NCI-H2196 (cell line): ENCODE measurements at regions not wholly inside any gene's neighbourhood (a gene's known extent, or its start where the extent isn't known, plus 50 kb on each side); places are given as distances from the start of the nearest gene placed in this dataset.

ENCODE experiments used
- DNase-seq: peaks from one replicate; lab custom pipeline; 2025; ENCODE audit not compliant: unreplicated experiment; lab: John Stamatoyannopoulos, UW

DNA sequence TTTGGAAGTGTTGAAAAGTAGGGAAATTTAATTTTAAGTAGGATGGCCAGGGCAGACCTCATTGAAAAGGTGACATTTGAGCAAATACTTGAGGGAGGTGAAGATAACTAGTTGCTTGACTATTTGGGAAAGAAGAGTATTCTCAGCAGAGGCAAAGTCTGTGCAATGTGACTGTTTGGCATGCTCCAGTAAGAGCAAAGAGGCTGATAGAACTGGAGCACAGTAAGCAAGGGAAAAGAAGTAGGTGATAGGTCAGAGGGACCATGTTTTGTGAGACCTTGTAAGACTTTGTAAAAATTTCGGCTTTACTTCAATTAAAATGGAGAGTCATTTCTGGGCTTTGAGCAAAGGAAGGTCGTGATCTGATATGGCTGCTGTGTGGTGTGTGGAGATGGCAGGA lies 335.8 kb downstream of the ZIC1 start:
- no peak for DNase-seq

DNA sequence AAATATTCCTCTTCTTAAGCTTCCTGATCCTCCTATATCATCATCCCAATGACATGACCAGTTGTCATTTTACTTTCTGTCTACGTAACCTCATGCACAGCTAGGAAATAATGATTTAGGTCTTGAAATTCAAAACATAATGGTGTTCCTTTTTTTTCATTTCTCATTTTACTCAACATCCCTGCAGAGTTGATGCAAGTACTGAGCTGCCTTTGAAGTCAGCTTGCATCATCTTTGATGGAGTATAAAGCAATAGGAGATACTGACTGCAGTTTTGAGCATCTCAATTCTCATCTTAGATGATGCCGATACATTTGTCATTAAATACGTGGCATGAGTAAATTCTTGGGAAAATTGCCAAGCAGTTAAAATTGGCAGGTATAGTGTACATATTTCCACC lies 346.1 kb downstream of the ZIC1 start:
- DNase-seq: no peak

DNA sequence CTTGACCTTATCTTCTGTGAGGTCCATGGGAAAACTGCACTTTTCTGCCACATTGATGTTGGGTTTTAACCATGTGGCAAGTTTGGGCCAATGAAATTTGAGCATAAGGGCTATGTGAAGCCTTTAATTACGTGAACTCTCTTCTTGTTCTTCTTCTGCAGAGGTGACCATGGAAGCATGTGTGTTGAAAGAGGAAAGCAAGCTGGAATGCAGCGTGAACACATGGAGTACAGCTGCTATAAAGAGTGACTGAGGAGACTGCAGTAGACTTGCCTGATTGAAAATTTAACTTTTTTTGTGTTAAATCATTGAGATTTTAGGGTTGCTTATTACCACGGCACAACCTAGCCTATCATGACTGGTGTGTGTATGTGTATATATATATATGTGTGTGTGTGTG lies 347.3 kb downstream of the ZIC1 start:
- DNase-seq: no peak

DNA sequence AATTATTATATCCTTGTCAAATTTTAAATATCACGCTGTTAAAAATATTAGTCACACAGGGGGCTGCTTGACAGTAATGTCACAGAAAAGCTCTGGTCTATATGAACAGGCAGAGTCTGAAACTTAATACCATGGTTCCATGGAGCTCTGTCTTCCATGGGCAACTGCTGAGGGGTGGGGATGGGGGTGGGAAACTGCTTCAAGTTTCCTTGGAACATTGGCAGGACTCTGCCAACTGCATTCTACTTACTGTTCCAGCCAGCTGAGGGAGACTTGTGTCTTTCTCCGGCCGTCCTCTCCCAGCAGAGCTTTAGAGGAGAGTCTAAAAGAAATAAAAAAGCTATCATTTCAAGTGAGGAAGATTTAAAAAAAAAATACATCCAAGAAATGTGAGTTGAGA lies 348.7 kb downstream of the ZIC1 start:
- DNase-seq: no peak

DNA sequence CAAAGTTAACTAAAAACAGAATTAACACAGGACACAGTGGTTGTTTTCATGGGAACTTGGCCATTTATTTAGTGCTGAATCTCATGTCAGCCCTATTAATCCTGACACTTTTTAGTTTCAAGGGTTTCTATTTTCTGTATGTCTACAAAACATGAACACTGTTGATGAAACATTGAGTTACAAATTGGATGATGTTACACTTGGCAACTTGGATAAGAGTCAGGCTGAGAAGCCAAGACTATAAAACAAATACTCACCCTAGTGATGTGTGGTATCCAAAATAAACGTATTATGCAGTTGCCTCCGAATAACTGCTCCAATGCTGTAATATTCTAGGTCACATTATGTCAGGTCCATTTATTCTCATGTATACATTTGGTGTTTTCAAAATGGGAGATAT lies 349.6 kb downstream of the ZIC1 start:
- no peak for DNase-seq

DNA sequence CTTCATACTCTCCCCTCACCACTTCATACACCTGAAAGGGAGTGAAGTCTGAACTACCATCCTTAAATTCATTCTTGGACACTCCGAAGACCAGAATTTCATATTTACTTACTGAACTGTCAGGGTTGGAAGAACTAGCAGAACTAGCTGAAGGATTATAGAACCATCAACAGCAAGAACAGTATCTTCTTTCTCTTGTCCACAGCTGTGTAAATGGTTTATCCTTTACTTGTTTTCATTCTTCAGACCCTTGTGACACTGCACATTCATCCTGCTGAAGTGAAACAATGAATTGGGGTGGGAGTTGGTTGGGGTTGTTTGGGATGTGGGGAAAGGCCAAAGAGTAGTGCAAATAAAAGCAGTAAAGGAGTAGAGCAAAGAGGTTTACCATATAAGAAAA lies 350.9 kb downstream of the ZIC1 start:
- no peak for DNase-seq

DNA sequence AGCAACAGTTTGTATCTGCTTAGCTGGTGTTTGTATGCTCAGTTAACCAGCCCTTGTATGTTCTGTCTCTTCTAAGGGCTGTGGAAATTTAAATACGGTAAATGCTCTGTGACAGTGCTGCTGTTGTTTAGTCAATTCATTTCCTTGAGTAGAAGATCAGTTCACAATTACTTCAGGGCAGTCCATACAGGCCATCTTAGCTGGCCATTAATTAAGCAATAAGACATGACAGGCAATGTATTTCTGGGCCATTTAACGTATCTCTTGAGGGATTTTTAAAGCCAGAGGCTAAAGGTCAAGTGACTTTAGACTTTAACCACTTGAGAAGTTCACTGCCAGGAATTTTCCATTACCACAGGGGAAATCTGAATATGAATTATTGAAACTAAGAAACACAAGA lies 351.8 kb downstream of the ZIC1 start:
- DNase-seq: no peak

DNA sequence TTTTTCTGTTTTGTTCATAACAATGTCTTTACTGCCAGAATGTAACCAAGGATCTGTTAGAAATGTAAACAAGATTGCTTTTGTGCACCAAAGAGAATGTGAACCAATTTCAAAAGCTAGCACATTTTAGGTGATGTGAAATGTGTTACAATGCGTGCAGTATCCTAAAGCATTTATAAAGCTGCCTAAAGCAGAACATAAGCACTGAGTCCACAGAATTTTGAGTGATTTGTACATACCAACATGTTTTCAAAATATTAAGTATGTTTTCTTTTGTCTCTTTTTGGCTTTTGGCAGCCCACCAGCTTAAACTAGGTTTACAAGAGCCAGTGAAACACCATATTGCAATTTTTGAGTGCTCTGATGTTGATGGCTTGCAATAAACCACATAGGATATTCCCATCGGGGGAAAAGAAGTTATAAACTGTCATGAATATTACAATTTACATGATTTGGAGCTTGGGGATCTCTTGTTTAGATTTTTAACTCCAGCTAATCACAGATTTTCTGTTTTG lies 364.0 kb downstream of the ZIC1 start:
- DNase-seq: no peak

DNA sequence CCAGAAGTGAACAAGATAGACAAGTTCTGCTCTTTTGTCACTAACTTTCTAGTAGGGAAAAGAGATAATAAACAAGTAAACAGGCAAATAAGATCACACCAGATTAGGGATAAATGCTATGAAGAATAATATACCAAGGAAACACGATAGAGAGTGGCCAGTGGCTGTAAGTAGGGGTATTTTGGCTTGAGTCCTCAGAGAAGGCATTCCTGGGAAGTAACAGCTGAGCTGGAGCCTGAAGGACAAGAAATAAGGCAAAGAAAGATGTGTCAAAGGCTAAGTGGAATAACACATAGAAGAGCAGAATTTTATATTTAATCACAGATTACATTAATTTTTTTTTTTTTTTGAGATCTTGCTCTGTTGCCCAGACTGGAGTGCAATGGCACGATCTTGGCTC lies 366.2 kb downstream of the ZIC1 start:
- DNase-seq: no peak

DNA sequence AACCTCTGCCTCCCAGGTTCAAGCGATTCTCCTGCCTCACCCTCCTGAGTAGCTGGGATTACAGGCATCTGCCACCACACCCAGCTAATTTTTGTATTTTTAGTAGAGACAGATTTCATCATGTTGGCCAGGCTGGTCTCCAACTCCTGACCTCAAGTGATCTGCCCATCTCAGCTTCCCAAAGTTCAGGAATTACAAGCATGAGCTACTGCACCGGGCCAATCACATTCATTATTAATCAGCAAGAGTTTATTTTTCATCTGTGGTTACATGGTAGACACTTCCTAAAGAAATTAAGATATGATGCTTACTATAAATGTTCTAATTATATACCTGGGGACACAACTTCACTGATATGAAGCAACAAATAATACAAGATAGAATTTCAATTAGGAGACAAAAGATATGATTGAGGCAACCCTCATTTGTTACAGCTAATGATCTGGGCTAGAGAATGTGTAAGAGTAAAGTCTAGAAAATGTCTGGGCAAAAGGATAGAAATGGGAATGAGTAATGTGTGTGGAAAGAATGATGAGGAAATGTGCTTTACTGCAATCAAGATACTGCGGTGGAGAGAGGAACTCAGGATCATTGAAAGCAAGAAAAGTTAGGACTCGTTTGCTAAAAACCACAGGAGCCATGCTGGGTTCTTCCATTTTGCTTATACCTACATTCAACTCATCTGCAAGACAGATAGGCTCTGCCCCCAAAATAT lies 366.8 kb downstream of the ZIC1 start:
- DNase-seq: no peak

DNA sequence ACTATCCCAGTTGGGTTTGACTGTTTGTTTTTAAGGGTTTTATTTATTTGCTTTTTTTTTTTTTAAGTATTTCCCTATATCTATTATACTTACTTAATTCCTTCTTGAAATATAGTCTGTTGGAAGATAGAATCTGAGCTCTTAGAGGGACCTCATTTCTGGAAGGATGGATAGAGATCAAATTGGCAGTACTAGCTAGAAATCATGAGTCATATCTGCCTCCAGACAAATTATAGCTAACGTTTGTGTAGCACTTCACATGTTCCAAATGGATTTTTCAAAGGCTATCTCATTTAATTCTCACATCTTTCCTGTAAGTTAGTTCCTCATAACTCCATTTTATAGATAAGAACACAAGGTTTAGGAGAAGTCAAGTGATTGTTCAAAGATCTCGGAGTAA lies 384.7 kb downstream of the ZIC1 start:
- no peak for DNase-seq

DNA sequence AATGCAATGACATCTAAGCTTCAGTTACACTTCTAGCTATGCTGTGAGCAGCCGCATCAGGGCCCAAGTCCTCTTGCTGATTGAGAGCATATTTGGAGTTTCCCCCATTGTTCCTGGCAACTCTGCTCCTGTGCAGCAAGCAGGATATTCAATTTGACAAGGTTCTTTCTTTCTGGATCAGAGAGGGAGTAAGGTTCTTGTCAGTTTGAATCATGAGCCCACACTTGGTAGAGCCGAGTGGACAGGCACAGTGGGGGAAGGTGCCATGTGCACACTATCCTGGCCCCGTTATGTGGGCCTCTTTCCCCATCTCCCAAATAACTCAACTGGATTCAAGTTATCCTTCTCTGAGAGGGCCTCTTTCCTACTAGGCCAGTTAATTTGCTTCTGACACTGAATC lies 385.4 kb downstream of the ZIC1 start:
- no peak for DNase-seq

DNA sequence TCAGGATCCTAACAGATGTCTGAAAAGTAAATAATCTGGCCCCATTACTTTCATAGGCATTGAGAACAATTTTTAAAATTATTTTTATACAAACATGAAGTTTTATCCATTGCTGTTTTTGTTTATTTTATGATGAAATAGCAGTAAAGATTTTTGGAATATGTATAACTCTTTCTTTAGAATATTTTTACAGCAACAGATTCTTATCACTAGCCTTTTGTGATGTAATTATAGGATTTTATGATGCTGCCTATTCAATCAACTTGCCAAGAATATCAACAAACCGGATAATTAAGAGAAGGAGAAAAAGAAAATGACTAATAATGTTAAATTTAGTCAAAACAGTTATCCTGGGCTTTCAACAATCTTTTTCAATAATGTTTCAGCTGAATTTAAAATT lies 386.3 kb downstream of the ZIC1 start:
- no peak for DNase-seq

DNA sequence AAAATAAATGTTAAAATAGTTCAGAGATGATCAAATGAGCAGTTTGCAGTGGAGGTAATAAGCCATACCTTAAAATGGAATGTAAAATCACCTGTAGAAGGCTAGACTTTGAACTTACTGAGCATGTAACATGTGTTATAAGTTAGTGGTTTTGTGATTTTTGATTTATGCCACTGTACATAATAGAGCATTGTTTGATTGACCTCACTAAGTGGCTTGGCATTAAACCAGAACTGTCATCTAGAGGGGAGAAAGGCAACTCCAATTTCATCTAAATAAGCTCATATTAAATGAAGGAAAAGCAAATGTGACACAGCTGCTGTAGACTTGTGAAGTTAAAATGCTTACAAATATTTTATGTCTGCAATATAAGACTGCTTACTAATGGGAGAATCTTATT lies 387.9 kb downstream of the ZIC1 start:
- no peak for DNase-seq

DNA sequence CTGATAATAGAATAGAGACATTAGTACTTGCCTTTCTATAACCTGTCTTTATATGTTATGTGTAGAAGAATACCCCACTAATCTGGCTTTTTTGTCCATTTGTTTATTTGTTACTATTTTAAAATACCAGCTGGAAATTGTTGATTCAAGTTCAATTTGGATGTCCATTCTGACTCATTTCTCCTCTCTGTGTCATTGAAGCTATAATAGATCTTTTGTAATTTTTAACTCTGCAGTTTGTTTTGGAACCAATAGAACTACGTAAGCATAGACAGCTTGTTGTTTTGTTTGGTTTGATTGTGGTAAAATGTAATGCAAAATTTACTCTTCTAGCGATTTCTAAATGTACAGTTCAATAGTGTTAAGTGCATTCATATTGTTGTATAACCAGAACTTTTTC lies 390.4 kb downstream of the ZIC1 start:
- DNase-seq: no peak

DNA sequence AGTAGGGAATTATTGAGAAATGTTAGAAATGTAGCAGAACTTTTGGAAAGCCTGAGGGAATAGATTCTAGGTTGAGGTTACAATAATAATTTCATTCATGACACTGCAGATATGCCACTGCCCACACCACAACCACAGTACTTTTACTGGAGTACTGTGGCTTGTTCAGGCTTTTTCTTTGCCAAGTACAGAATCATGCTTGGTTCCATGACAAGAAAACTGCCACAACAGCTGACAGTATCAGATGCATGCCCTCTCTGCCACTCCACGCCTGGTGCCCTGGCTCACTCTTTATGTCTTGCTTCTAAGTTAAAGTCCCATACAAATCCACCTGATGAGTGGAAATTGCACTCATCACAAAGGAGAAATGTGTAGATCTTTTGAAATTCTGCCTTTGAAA lies 398.6 kb downstream of the ZIC1 start:
- DNase-seq: no peak

DNA sequence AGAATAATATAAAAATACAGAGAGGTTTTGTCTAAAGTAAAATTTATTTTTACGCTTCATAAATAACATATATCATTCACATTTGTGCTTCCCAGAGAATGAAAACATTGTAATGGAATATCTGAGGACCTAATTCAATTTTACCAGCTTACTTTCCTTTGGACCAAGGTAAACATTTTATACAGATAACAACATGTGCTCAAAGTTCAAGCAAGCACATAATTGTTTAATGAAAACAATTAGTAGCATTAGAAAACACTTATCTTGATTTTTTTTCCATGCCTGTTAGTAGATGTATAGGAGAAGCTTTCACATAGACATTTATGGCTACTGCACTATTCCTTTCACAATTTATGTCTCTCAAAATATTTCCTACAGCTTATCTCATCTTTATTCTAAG lies 400.0 kb downstream of the ZIC1 start:
- DNase-seq: no peak

DNA sequence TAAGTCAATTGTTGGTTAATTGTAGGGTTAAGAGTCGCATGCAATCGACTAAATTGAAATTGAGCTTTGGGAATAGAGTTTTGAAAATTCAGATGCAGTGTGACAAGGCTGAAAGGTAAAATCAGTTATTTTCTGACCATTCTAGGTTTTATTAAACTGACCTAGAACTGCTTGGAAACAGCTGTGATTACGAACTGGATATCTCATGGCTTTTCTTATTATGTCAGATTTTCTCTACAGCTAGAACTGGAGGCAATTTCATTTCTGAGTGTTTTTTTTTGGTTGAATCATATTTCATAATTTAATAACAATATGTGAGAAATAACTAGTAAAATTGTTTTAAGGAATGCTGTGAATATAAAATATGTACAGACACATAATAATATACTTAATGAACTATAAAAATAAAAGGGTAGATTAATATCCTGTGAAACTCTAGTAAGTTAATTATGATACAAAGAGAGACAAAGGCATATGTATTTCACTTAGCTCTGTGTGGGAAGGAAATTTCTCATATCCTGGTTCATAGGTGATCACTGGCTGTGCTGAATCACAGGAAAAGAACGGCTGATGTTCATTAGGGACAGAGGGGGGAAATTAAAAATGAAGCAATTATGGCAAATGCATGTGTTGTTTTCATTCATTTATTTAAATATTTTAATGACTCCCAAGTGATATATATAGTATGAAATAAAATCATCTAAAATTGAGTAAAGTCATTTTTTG lies 403.2 kb downstream of the ZIC1 start:
- no peak for DNase-seq

DNA sequence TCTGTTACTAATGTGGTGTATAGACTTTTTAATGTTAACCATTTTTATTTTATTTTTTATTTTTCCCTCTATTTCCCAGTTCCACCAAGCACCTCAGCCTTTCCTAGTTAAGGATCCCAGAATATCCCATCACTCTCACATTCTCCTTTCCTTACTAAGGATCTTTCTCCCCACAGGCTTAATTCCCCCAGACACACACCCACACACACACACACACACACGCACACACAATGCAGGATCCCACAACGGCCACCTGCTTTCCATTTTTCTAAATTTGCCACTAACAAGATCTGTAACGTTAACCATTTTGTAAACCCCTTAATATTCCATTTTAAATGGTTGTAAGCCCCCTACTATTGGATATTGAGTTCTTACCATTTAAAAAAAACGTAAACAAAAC lies 404.1 kb downstream of the ZIC1 start:
- no peak for DNase-seq

DNA sequence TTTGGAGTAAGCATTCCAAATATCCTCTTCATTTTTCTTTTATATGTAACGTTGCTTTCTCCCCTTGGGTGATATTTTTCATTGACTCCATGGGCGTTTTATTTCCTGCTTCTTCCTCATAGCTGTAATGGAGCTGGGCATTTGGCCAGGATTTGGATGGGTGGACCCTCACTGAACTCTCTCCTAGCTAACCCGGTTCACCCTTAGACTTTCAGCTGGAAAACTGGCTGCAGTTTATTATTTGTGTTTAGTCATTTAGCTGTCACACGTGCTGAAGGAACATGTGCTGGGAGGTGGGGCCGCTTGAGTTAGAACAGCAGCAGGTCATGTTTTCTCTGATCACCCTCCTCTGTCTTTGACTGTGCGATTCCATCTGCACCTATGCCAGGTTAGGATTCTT lies 407.6 kb downstream of the ZIC1 start:
- DNase-seq: no peak

DNA sequence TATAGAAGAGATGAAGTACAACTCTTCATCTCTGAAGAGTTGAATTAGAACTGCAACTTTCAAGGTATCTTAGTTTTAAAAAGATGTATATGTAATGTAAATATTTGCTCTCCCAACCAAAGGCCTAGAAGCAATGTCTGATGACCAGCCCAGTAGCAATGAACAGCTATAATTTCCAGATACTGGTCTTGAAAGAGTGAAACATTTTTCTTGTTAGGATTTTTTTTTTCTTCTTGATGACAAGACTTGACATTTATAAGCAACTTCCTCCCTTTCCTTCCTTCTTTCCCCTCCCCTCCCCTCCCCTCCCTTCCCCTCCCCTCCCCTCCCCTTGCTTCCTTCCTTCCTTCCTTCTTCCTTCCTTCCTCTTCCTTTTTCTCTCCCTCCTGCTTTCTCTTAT lies 423.4 kb downstream of the ZIC1 start:
- no peak for DNase-seq

DNA sequence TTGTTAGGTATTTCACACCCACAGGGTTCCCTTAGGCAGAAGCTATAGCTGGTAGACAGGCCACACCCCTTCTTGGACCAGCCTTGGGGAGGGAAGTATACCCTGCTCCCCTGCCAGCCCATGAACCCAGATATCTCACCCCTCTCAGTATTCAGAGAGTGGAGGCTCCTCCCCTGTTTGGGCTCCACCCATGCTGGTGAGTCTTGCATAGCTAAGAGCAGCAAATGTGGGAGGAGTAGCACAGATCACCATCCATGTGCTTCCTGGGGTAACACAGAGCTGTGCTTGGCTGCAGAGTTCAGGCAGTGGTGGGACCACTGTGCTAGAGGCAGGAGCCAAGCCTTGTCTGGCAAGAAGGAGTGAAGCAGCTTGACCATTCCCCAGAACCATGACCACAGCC lies 427.2 kb downstream of the ZIC1 start:
- no peak for DNase-seq

DNA sequence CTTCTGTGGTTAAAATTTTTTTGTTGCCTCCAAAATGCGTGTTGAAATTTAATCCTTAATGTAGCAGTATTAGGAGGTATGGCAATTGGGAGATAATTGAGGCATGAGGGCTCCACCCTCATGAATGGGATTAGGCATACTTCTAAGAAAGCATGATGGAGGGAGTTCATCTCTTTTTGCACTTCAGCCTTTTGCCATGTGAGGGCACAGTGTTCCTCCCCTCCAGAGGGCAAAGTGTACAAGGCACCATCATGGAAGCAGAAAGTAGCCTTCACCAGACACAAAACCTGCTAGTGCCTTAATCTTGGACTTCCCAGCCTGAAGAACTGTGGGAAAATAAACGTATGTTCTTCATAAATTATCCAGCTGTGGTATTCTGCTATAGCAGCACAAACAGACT lies 429.5 kb downstream of the ZIC1 start:
- DNase-seq: no peak
